Activated CD4-positive, alpha-beta T cell treated with anti-CD3 and anti-CD28 coated beads, Interleukin-2, amount 10 ng/mL, durations not matched to agents 7 days and 5 days (primary cell): ENCODE measurements at regions not wholly inside any gene's neighbourhood (a gene's known extent, or its start where the extent isn't known, plus 50 kb on each side); places are given as distances from the start of the nearest gene placed in this dataset.
"Not testable (repeated sequence)": the region's sequence is repeated elsewhere in the genome, so short reads cannot be mapped to it uniquely, and the experiment has no call there.

Source experiments
- CTCF ChIA-PET: fragments of 350-600 bp; sonication (Branson Sonifier 250); formaldehyde crosslinking; loops from one replicate; lab custom pipeline; 2021; ENCODE audit warnings: antibody characterized with exemption; lab: Charles Lee
- POLR2A ChIA-PET: fragments of 350-600 bp; sonication (Branson Sonifier 250); formaldehyde crosslinking; loops from one replicate; lab custom pipeline; 2021; ENCODE audit warnings: antibody characterized with exemption; lab: Charles Lee
- DNase-seq: peaks from one replicate; pipeline ENCODE4 v3.0.0-alpha.2; 2020
- H3K27ac Mint-ChIP-seq: one replicate; pipeline ENCODE4 v1.8.0; 2021; ENCODE audit warnings: mild to moderate bottlenecking, moderate library complexity, mixed read lengths
- H3K27me3 Mint-ChIP-seq: one replicate; pipeline ENCODE4 v1.8.0; 2021; ENCODE audit warnings: mixed read lengths
- H3K36me3 Mint-ChIP-seq: one replicate; pipeline ENCODE4 v1.8.0; 2021; ENCODE audit warnings: low read depth, mixed read lengths
- H3K4me1 Mint-ChIP-seq: one replicate; pipeline ENCODE4 v1.8.0; 2021; ENCODE audit warnings: mixed read lengths
- H3K4me3 Mint-ChIP-seq: one replicate; pipeline ENCODE4 v1.8.0; 2021; ENCODE audit warnings: mild to moderate bottlenecking, moderate library complexity, mixed read lengths
- H3K9me3 Mint-ChIP-seq: one replicate; pipeline ENCODE4 v1.8.0; 2021; ENCODE audit warnings: mixed read lengths

DNA sequence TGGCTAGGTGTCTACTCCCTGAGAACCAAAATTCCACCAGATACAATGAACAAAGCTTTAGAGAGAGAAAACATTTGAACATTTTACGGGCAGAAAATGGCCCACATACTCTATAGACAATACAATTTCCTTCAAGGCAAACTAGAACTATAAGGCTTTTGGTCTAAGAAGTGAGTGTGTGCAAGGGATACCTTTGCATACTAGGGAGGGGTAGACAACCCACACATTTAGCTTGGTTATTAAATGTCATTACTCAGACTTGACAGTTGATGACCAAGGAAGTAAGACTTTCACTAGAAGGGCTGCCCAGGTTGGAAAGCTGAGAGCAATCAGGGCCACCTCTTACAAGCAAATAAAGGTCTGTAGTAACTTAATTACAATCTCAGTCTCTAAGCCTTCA, 64.0 kb upstream of the PLEKHM1 start:
- H3K4me1 Mint-ChIP-seq, DNase-seq, POLR2A ChIA-PET, H3K9me3 Mint-ChIP-seq, CTCF ChIA-PET, H3K36me3 Mint-ChIP-seq, H3K4me3 Mint-ChIP-seq, H3K27ac Mint-ChIP-seq, H3K27me3 Mint-ChIP-seq: not testable (repeated sequence)

DNA sequence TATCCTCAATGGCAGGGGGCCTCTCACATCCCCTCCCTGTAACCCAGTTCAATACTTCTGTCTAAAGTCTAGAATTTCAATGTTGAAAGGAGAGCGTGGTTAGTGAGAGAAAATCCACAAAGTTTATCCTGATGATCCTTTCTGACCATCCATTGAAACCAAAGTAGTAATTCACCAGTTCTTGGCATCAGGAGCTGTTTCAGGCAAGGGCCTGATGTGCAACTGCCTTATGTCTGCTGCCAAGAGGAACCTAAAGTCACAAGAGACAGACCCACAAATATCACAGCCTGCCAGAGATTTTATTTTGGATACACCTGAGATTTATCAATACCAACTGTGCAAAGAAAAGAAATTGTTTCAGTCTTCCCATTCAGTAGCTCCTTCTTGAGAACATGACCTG, 68.3 kb upstream of the PLEKHM1 start:
- H3K4me1 Mint-ChIP-seq, H3K27me3 Mint-ChIP-seq, H3K4me3 Mint-ChIP-seq, H3K9me3 Mint-ChIP-seq, CTCF ChIA-PET, H3K36me3 Mint-ChIP-seq, DNase-seq, H3K27ac Mint-ChIP-seq, POLR2A ChIA-PET: not testable (repeated sequence)

DNA sequence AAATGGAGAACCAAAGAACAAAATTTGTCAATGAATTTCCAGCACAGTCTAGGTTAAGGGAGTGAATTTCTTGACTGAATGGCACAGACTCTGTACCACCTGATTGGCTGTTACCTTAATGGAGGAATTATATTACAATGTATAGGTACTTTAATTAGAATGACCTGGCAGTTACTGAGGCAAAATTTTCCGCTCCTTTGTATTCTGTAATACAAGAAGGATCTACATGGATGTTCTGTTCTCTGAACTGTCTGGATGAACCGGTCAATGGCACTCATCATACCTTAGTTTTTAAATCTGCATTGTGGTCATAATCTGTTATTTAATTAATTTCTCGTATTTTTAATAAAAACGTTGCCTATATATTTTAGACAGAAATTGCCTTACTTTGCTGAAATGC, 72.3 kb upstream of the PLEKHM1 start:
- H3K4me1 Mint-ChIP-seq: peaks cover 11% of the 10 kb centered on the region
- H3K4me3 Mint-ChIP-seq, DNase-seq, POLR2A ChIA-PET, H3K36me3 Mint-ChIP-seq, H3K27ac Mint-ChIP-seq, CTCF ChIA-PET, H3K9me3 Mint-ChIP-seq, H3K27me3 Mint-ChIP-seq: not testable (repeated sequence)

DNA sequence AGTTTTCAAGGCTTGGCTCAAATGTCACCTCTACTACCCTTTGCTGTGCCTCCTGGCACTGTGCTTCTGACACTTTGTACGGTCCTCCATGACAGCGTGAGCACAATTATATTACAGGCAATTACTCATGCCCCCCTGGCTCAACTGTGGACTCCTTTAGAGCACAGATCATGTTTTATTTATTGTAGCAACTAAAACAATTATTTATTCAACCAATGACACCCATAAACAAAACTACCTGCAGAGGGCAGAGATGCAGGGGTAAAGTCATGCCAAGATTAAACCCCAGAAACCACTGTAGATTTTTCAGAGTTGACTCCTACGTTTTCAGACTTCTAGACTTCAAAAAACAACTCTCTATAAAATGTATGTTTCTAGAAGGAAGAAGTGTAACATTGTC, 72.8 kb upstream of the PLEKHM1 start:
- H3K36me3 Mint-ChIP-seq, POLR2A ChIA-PET, DNase-seq, CTCF ChIA-PET, H3K4me3 Mint-ChIP-seq, H3K9me3 Mint-ChIP-seq, H3K27ac Mint-ChIP-seq, H3K27me3 Mint-ChIP-seq: not testable (repeated sequence)
- peaks cover 14% of the 10 kb centered on the region for H3K4me1 Mint-ChIP-seq

DNA sequence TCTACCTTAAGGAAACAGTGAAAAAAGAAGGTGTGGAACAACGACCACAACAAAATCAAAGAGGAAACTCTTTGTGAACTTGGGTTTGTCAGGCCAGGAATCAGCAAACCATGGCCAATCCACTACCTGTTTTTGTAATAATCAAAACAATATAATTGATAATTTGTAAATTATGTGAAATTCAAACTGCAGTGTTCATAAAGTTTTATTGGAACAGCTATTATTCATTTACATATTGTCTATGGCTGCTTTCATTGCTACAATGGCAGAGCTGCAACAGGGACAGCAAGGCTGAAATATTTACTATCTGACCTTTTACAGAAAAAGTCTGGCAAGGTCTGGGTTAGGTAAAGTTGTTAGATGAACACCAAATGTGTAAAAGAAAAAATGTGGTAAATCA, 77.8 kb upstream of the PLEKHM1 start:
- H3K27ac Mint-ChIP-seq, H3K9me3 Mint-ChIP-seq, DNase-seq, POLR2A ChIA-PET, CTCF ChIA-PET, H3K36me3 Mint-ChIP-seq, H3K4me3 Mint-ChIP-seq, H3K27me3 Mint-ChIP-seq: not testable (repeated sequence)
- H3K4me1 Mint-ChIP-seq: peaks cover 13% of the 10 kb centered on the region

DNA sequence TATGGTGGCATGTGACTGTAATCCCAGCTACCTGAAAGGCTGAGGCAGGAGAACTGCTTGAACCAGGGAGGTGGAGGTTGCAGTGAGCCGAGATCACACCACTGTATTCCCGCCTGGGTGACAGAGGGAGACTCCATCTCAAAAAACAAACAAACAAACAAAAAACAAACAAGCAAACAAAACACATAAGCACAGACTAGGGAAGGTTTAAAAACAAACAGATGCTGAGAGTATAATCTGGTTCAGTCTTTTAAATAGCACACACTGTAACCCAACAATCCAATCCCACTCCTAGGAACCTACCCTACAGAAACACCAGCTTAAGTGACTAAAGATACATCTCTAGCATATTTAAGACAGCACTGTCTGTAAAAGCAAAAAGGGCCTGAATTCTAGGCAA, 82.8 kb upstream of the PLEKHM1 start:
- H3K9me3 Mint-ChIP-seq, H3K36me3 Mint-ChIP-seq, H3K27me3 Mint-ChIP-seq, POLR2A ChIA-PET, CTCF ChIA-PET, DNase-seq, H3K4me3 Mint-ChIP-seq, H3K27ac Mint-ChIP-seq: not testable (repeated sequence)
- peaks cover 24% of the 10 kb centered on the region for H3K4me1 Mint-ChIP-seq

DNA sequence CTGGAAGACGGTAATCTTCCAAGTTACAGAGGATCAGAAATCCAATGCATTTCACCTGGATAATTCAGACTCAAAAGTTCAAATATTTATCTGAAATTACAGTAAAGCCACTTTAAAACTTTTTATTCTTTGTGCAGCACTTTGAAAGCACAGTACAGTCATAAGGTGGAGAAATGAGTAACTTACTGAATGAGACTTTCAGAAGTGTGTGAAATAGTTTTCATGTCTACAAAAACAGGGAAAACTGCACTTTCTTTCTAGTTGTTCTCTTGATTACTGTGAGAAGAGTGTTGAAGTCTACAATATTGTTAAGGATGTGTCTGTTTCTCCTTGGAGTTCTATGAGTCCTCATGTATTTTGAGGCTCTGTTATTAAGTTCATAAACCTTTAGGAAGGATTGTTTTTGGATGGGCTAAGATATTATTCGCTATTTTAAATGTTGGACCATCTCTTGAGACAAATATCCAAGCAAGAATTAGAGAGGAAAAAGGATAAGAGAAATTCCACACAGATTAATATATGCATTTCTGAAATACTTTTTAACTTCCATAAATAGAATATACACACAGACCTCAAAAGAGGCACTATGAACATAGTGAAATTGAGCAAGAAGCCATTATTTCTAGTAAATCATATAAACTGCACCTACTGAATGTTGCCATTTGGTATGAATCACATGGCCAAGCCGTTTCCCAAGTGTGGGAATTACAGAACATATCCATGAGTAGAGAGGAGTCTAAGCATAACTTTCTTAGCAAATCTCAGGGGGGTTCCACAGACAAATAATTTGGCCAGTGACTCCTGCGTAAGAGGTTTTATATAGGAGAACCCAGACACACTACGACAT, 83.6 kb upstream of the PLEKHM1 start:
- peaks cover 21% of the 10 kb centered on the region for H3K4me1 Mint-ChIP-seq
- no peaks in the 10 kb centered on the region for H3K9me3 Mint-ChIP-seq
- H3K36me3 Mint-ChIP-seq: peaks cover 7% of the 10 kb centered on the region
- no peaks in the 10 kb centered on the region for H3K27me3 Mint-ChIP-seq
- POLR2A ChIA-PET: no interaction called here
- no peak overlapping the region for H3K4me3 Mint-ChIP-seq
- DNase-seq: no peak
- CTCF ChIA-PET: no interaction called here
- no peak overlapping the region for H3K27ac Mint-ChIP-seq

DNA sequence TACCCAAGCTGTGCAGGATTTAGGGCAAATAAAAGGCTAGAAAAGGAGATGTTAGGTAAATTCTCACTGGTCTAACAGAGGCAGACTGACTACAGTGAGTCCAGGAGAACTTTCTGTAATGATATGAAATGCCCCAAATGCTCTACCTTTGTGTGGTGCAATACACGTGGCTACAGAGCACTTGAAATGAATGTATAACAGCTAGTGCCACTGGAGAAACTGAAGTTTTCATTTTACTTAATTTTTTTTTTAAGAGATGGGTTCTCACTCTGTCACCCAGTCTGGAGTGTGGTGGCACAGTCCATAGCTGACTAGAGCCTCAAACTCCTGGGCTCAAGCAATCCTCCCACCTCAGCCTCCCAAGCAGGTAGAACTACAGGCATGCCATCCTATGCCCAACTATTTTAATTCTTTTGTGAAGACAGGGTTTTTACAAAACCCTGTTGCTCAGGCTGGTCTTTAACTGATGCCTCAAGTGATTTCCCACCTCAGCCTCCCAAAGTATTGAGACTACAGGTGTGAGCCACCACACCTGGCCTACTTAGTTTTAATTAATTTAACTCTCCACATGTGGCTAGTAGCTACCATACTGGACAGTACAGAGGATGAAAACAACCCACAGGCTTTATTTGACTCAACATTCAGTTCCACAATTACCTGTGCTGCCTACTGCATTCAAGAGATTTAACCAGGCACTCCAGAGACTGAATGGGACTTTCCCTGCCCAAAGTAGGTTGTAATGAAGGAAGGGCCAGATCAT, 84.8 kb upstream of the PLEKHM1 start:
- POLR2A ChIA-PET: no interaction called here
- Mint-ChIP-seq H3K4me3 (no peak overlapping the region), H3K27me3 (no peaks in the 10 kb centered on the region), H3K27ac (no peak overlapping the region), H3K4me1 (peaks cover 29% of the 10 kb centered on the region), H3K36me3 (peaks cover 11% of the 10 kb centered on the region), H3K9me3 (no peaks in the 10 kb centered on the region)
- CTCF ChIA-PET: interaction anchor here (0.8 kb wide), 1 partner anchor 618 kb away, joined by 4 read pairs; the partner anchor contains the start of gene KANSL1
- DNase-seq: no peak

DNA sequence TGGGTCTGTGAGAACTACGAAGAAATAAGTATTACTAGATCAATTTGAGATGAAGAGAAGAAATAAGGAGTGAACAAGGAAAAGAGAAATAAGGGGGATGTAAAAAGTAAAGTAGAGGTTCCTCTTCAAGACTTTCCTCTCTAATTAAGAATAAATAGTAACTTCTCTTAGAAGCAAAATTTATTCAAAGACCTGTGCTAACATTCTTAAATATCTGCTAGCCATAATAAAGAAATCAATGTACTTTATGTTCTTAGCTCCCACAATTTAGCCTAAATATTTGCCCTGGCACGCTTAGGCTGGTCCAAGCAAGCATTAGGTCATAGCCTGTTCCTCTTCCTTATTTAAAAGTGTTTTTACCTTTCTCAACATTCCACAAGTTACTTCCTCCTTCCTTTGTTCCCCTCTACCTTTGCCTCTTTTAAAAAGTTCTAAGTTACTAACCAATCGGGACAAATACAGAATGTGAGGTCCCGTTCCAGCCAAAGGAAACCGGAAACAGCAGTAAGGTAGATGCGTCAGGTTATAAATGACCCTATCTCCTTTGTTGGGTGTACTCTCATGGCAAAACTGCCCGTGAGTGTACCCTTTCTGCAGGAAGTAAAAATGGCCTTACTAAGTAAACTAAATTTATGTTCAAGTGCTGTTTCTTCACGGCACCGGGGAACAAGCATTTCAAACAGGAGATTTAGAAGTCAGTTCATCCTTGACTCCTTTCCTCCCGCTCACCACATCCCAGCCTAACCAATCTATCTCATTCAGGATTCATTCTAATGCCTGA, 86.2 kb upstream of the PLEKHM1 start:
- not testable (repeated sequence) for H3K27ac Mint-ChIP-seq, H3K27me3 Mint-ChIP-seq

DNA sequence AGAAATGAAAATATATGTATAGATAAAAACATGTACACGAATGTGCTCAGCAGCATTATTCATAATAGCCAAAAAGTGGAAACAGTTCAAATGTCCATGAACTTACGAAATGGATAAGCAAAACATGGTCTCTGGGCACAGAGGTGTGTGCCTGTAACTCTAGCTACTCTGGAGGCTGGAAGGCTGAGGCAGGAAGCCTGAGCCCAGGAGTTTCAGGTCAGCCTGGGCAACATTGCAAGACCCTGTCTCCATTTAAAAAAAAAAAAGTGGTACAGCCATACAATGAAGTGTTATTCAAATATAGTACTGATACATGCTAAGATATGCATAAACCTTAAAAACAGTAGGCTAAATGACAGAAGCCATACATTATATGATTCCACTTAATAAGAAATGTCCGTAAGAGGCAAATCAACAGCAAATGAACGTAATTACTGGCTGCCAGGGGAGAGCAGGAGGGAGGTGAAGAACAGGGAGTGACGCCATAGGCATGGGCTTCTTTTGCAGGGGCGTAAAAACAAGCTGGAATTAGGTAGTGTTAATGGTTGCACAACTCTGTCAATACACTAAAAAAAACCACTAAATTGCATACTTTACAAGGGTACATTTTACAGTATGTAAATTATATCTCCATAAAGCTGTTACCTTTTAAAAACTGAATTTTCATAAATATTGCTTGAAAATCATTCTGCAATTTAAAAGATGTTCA, 87.2 kb upstream of the PLEKHM1 start:
- peaks cover 45% of the 10 kb centered on the region for H3K4me1 Mint-ChIP-seq
- CTCF ChIA-PET: no interaction called here
- H3K27ac Mint-ChIP-seq: no peak overlapping the region
- no peaks in the 10 kb centered on the region for H3K9me3 Mint-ChIP-seq
- H3K27me3 Mint-ChIP-seq: no peaks in the 10 kb centered on the region
- peaks cover 26% of the 10 kb centered on the region for H3K36me3 Mint-ChIP-seq
- POLR2A ChIA-PET: no interaction called here
- DNase-seq: no peak
- H3K4me3 Mint-ChIP-seq: no peak overlapping the region

More for the DNA sequence above, 86.2 kb upstream of the PLEKHM1 start:
- H3K36me3 Mint-ChIP-seq: peaks cover 20% of the 10 kb centered on the region
- POLR2A ChIA-PET: interaction anchor here (0.5 kb wide), 1 partner anchor 12 kb away, joined by 3 read pairs; no protein-coding TSS in a partner anchor
- H3K4me1 Mint-ChIP-seq: peaks cover 37% of the 10 kb centered on the region
- CTCF ChIA-PET, H3K9me3 Mint-ChIP-seq, DNase-seq, H3K4me3 Mint-ChIP-seq: not testable (repeated sequence)

DNA sequence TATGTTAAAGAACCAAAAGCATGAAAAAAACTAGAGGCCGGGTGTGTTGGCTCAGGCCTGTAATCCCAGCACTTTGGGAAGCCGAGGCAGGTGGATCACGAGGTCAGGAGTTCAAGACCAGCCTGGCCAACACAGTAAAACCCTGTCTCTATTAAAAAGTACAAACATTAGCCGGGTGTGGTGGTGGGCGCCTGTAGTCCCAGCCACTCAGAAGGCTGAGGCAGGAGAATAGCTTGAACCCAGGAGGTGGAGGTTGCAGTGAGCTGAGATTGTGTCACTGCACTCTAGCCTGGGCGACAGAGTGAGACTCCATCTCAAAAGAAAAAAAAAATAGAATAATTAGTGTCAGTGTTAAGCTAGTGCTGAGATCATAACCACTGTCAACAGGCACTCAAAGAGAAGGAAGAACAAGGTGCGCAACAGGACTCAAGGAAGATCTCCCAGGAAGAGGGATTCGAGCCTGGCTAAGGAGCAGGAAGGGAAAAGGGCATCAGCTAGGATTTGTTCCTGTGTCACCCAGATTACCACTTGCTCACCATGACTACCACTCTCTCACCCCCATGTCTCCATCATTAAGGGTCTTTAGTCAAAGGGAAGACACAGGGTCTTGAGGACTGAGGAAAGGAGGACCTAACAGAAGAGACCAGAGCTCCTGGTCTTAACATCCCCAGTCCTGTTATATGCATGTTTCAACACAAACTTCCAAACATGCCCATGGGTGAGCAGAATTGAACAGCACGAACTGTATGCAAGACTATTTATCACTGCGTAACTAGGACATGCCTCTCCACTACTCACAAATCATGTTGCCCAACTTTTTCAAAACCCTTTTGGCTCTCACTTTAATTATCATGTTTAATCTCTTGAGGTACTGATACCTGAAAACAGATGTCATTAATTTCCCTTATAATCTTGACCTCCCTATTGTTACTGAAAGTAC, 88.3 kb upstream of the PLEKHM1 start:
- peaks cover 50% of the 10 kb centered on the region for H3K4me1 Mint-ChIP-seq
- CTCF ChIA-PET: interaction anchor here (1.1 kb wide), 1 partner anchor 686 kb away, joined by 3 read pairs; no protein-coding TSS in a partner anchor
- no peak for DNase-seq
- POLR2A ChIA-PET: no interaction called here
- peaks cover 26% of the 10 kb centered on the region for H3K36me3 Mint-ChIP-seq
- H3K4me3 Mint-ChIP-seq: no peak overlapping the region
- H3K27ac Mint-ChIP-seq: no peak overlapping the region
- no peaks in the 10 kb centered on the region for H3K9me3 Mint-ChIP-seq
- no peaks in the 10 kb centered on the region for H3K27me3 Mint-ChIP-seq
